ENCODE measurements at regions not wholly inside any gene's neighbourhood (a gene's known extent, or its start where the extent isn't known, plus 50 kb on each side); places are given as distances from the start of the nearest gene placed in this dataset.

DNA sequence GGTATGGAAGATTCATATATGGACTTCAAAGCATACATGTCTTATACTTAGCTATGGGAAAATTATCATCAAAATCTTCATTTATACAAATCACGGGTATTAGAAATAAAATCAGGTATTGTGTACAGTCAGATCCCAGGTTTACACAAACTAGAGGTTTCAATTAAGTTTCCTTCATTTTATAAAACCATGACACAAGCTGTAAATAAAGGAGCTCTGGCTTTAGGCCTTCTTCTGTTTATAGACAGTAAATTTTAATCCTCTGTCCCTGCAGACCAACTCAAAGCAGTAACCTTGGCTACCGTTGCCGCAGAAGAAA is 68.8 kb upstream of the CHD2 start:
- TF ChIP-seq, protein P1, sequence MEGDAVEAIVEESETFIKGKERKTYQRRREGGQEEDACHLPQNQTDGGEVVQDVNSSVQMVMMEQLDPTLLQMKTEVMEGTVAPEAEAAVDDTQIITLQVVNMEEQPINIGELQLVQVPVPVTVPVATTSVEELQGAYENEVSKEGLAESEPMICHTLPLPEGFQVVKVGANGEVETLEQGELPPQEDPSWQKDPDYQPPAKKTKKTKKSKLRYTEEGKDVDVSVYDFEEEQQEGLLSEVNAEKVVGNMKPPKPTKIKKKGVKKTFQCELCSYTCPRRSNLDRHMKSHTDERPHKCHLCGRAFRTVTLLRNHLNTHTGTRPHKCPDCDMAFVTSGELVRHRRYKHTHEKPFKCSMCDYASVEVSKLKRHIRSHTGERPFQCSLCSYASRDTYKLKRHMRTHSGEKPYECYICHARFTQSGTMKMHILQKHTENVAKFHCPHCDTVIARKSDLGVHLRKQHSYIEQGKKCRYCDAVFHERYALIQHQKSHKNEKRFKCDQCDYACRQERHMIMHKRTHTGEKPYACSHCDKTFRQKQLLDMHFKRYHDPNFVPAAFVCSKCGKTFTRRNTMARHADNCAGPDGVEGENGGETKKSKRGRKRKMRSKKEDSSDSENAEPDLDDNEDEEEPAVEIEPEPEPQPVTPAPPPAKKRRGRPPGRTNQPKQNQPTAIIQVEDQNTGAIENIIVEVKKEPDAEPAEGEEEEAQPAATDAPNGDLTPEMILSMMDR (IDR thresholded peaks at IDR 0.05): no peak
- no peak for TF ChIP-seq ZFX (IDR thresholded peaks at IDR 0.05; ENCODE audit: borderline replicate concordance)

Data from 22Rv1 (cell line).